ENCODE measurements at regions not wholly inside any gene's neighbourhood (a gene's known extent, or its start where the extent isn't known, plus 50 kb on each side); places are given as distances from the start of the nearest gene placed in this dataset.

GRCh38 chr11:70783821-70784220, 385.5 kb downstream of the CTTN start:
- Mint-ChIP-seq H3K9me3 (ENCODE audit: low read depth, unreplicated experiment) (no peaks in the 10 kb centered on the region), H3K4me1 (ENCODE audit: low read depth, unreplicated experiment) (no peaks in the 10 kb centered on the region), H3K36me3 (ENCODE audit: insufficient read depth, unreplicated experiment) (peaks cover 7% of the 10 kb centered on the region), H3K27me3 (ENCODE audit: unreplicated experiment) (no peaks in the 10 kb centered on the region), H3K27ac (ENCODE audit: unreplicated experiment) (no peak overlapping the region), H3K4me3 (ENCODE audit: low read depth, unreplicated experiment) (no peak overlapping the region)
- no peak for DNase-seq
- TF ChIP-seq CTCF (IDR thresholded peaks at IDR 0.05; ENCODE audit: unreplicated experiment): no peak
- CTCF ChIA-PET: no interaction called here
- no TSS peak for BruUV-seq (replicated peaks)
- intact Hi-C loops (cut with micrococcal nuclease; ENCODE audit: unreplicated experiment): no loop called here

- no peak overlapping the region for H3K27ac Mint-ChIP-seq (ENCODE audit: unreplicated experiment)
- intact Hi-C loops (cut with micrococcal nuclease; ENCODE audit: unreplicated experiment): no loop called here
- TF ChIP-seq CTCF (IDR thresholded peaks at IDR 0.05; ENCODE audit: unreplicated experiment): no peak
- DNase-seq: no peak
- peaks cover 7% of the 10 kb centered on the region for H3K36me3 Mint-ChIP-seq (ENCODE audit: insufficient read depth, unreplicated experiment)
- CTCF ChIA-PET: no interaction called here
- no peak overlapping the region for H3K4me3 Mint-ChIP-seq (ENCODE audit: low read depth, unreplicated experiment)
- H3K27me3 Mint-ChIP-seq (ENCODE audit: unreplicated experiment): no peaks in the 10 kb centered on the region
- no peaks in the 10 kb centered on the region for H3K4me1 Mint-ChIP-seq (ENCODE audit: low read depth, unreplicated experiment)
- BruUV-seq (replicated peaks): no TSS peak
- H3K9me3 Mint-ChIP-seq (ENCODE audit: low read depth, unreplicated experiment): no peaks in the 10 kb centered on the region
Measured at GRCh38 chr11:70785372-70785771, 387.0 kb downstream of the CTTN start.

- Mint-ChIP-seq H3K4me1 (ENCODE audit: low read depth, unreplicated experiment) (no peaks in the 10 kb centered on the region), H3K27ac (ENCODE audit: unreplicated experiment) (no peak overlapping the region), H3K27me3 (ENCODE audit: unreplicated experiment) (no peaks in the 10 kb centered on the region), H3K9me3 (ENCODE audit: low read depth, unreplicated experiment) (no peaks in the 10 kb centered on the region), H3K36me3 (ENCODE audit: insufficient read depth, unreplicated experiment) (peaks cover 7% of the 10 kb centered on the region), H3K4me3 (ENCODE audit: low read depth, unreplicated experiment) (no peak overlapping the region)
- no peak for DNase-seq
- CTCF ChIA-PET: no interaction called here
- no peak for TF ChIP-seq CTCF (IDR thresholded peaks at IDR 0.05; ENCODE audit: unreplicated experiment)
- intact Hi-C loops (cut with micrococcal nuclease; ENCODE audit: unreplicated experiment): no loop called here
- no TSS peak for BruUV-seq (replicated peaks)
Measured at GRCh38 chr11:70786021-70786665, 387.8 kb downstream of the CTTN start.

- peak; percentile 73 for DNase-seq
- no peak overlapping the region for H3K4me3 Mint-ChIP-seq (ENCODE audit: low read depth, unreplicated experiment)
- H3K4me1 Mint-ChIP-seq (ENCODE audit: low read depth, unreplicated experiment): no peaks in the 10 kb centered on the region
- H3K27ac Mint-ChIP-seq (ENCODE audit: unreplicated experiment): no peak overlapping the region
- H3K9me3 Mint-ChIP-seq (ENCODE audit: low read depth, unreplicated experiment): peaks cover 3% of the 10 kb centered on the region
- BruUV-seq (replicated peaks): no TSS peak
- CTCF ChIA-PET: interaction anchor here (0.6 kb wide), 1 partner anchor 33 kb away, joined by 3 read pairs; no protein-coding TSS in a partner anchor
- intact Hi-C loops (cut with micrococcal nuclease; ENCODE audit: unreplicated experiment): no loop called here
- no peak for TF ChIP-seq CTCF (IDR thresholded peaks at IDR 0.05; ENCODE audit: unreplicated experiment)
- H3K27me3 Mint-ChIP-seq (ENCODE audit: unreplicated experiment): no peaks in the 10 kb centered on the region
- peaks cover 7% of the 10 kb centered on the region for H3K36me3 Mint-ChIP-seq (ENCODE audit: insufficient read depth, unreplicated experiment)
Measured at GRCh38 chr11:70788248-70789022, 390.1 kb downstream of the CTTN start.

Measured in Calu3 (cell line).